ENCODE measurements at regions not wholly inside any gene's neighbourhood (a gene's known extent, or its start where the extent isn't known, plus 50 kb on each side); places are given as distances from the start of the nearest gene placed in this dataset.

- no peaks in the 10 kb centered on the region for H3K36me3 ChIP-seq (ENCODE audit: control insufficient read depth in 2 of 3, insufficient read depth in 3 of 3, low read length in 3 of 3)
- TF ChIP-seq, protein P1, sequence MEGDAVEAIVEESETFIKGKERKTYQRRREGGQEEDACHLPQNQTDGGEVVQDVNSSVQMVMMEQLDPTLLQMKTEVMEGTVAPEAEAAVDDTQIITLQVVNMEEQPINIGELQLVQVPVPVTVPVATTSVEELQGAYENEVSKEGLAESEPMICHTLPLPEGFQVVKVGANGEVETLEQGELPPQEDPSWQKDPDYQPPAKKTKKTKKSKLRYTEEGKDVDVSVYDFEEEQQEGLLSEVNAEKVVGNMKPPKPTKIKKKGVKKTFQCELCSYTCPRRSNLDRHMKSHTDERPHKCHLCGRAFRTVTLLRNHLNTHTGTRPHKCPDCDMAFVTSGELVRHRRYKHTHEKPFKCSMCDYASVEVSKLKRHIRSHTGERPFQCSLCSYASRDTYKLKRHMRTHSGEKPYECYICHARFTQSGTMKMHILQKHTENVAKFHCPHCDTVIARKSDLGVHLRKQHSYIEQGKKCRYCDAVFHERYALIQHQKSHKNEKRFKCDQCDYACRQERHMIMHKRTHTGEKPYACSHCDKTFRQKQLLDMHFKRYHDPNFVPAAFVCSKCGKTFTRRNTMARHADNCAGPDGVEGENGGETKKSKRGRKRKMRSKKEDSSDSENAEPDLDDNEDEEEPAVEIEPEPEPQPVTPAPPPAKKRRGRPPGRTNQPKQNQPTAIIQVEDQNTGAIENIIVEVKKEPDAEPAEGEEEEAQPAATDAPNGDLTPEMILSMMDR (IDR thresholded peaks at IDR 0.05; ENCODE audit: borderline replicate concordance, extremely low read depth, insufficient read depth): no peak
- FAIRE-seq: no peak
- no peaks in the 10 kb centered on the region for H3K4me1 ChIP-seq (ENCODE audit: control insufficient read depth in 2 of 3, insufficient read depth in 2 of 3, low read depth in 1 of 3, low read length in 3 of 3)
- H3K4me3 ChIP-seq (ENCODE audit: low read length in 3 of 3): no peak overlapping the region
- H3K9ac ChIP-seq (ENCODE audit: low read length in 3 of 3): no peak overlapping the region
- no peaks in the 10 kb centered on the region for H3K9me3 ChIP-seq (ENCODE audit: control insufficient read depth in 2 of 3, insufficient read depth in 1 of 3, low read length in 3 of 3)
- H3K27me3 ChIP-seq (ENCODE audit: control insufficient read depth, insufficient read depth, low read length): no peaks in the 10 kb centered on the region
- H3K27ac ChIP-seq (ENCODE audit: low read depth in 2 of 2, low read length in 2 of 2): no peak overlapping the region
- DNase-seq: no peak
- intact Hi-C loops (cut with DNase I): no loop called here
Measured at GRCh38 chr4:62622089-62622488, 1422.0 kb downstream of the ADGRL3 start.

- Histone ChIP-seq H3K4me3 (ENCODE audit: low read length in 3 of 3) (no peak overlapping the region), H3K27ac (ENCODE audit: low read depth in 2 of 2, low read length in 2 of 2) (no peak overlapping the region), H3K36me3 (ENCODE audit: control insufficient read depth in 2 of 3, insufficient read depth in 3 of 3, low read length in 3 of 3) (no peaks in the 10 kb centered on the region), H3K4me1 (ENCODE audit: control insufficient read depth in 2 of 3, insufficient read depth in 2 of 3, low read depth in 1 of 3, low read length in 3 of 3) (no peaks in the 10 kb centered on the region), H3K27me3 (ENCODE audit: control insufficient read depth, insufficient read depth, low read length) (no peaks in the 10 kb centered on the region), H3K9ac (ENCODE audit: low read length in 3 of 3) (no peak overlapping the region), H3K9me3 (ENCODE audit: control insufficient read depth in 2 of 3, insufficient read depth in 1 of 3, low read length in 3 of 3) (no peaks in the 10 kb centered on the region)
- intact Hi-C loops (cut with DNase I): no loop called here
- FAIRE-seq (no peak), DNase-seq (no peak)
- TF ChIP-seq, protein P1 (IDR thresholded peaks at IDR 0.05; ENCODE audit: borderline replicate concordance, extremely low read depth, insufficient read depth): no peak
Measured at GRCh38 chr4:62619971-62620370, 1419.8 kb downstream of the ADGRL3 start.

DNA sequence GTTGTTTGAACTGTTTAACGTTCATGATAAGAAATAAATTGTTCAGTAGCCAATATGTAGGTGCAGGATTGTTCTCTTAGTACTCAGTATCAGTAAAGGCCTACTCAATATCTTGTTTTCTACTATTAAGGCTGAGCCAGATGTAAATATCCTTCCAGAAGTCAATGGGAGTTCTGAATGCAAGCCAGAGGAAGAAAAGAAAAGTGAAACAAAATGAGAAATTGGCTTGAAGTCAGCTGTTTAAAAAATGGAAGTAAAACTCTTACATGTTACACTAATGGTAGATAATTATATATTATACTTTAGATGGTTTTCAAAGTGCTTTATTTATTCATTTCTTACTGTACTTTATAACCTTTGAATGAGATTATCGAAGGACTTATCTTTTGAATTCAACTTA lies 1417.9 kb downstream of the ADGRL3 start:
- Histone ChIP-seq H3K27ac (ENCODE audit: low read depth in 2 of 2, low read length in 2 of 2) (no peak overlapping the region), H3K9me3 (ENCODE audit: control insufficient read depth in 2 of 3, insufficient read depth in 1 of 3, low read length in 3 of 3) (no peaks in the 10 kb centered on the region), H3K27me3 (ENCODE audit: control insufficient read depth, insufficient read depth, low read length) (no peaks in the 10 kb centered on the region), H3K4me1 (ENCODE audit: control insufficient read depth in 2 of 3, insufficient read depth in 2 of 3, low read depth in 1 of 3, low read length in 3 of 3) (no peaks in the 10 kb centered on the region), H3K9ac (ENCODE audit: low read length in 3 of 3) (no peak overlapping the region), H3K4me3 (ENCODE audit: low read length in 3 of 3) (no peak overlapping the region), H3K36me3 (ENCODE audit: control insufficient read depth in 2 of 3, insufficient read depth in 3 of 3, low read length in 3 of 3) (no peaks in the 10 kb centered on the region)
- DNase-seq: no peak
- TF ChIP-seq, protein P1 (IDR thresholded peaks at IDR 0.05; ENCODE audit: borderline replicate concordance, extremely low read depth, insufficient read depth): no peak
- intact Hi-C loops (cut with DNase I): no loop called here
- FAIRE-seq: no peak

- H3K27ac ChIP-seq (ENCODE audit: low read depth in 2 of 2, low read length in 2 of 2): no peak overlapping the region
- H3K4me3 ChIP-seq (ENCODE audit: low read length in 3 of 3): no peak overlapping the region
- FAIRE-seq: no peak
- no peaks in the 10 kb centered on the region for H3K36me3 ChIP-seq (ENCODE audit: control insufficient read depth in 2 of 3, insufficient read depth in 3 of 3, low read length in 3 of 3)
- H3K27me3 ChIP-seq (ENCODE audit: control insufficient read depth, insufficient read depth, low read length): no peaks in the 10 kb centered on the region
- intact Hi-C loops (cut with DNase I): no loop called here
- H3K9ac ChIP-seq (ENCODE audit: low read length in 3 of 3): no peak overlapping the region
- DNase-seq: no peak
- no peaks in the 10 kb centered on the region for H3K9me3 ChIP-seq (ENCODE audit: control insufficient read depth in 2 of 3, insufficient read depth in 1 of 3, low read length in 3 of 3)
- no peaks in the 10 kb centered on the region for H3K4me1 ChIP-seq (ENCODE audit: control insufficient read depth in 2 of 3, insufficient read depth in 2 of 3, low read depth in 1 of 3, low read length in 3 of 3)
- TF ChIP-seq, protein P1 (IDR thresholded peaks at IDR 0.05; ENCODE audit: borderline replicate concordance, extremely low read depth, insufficient read depth): no peak
Measured at GRCh38 chr4:62601737-62602136, 1401.6 kb downstream of the ADGRL3 start.
